ENCODE measurements at regions not wholly inside any gene's neighbourhood (a gene's known extent, or its start where the extent isn't known, plus 50 kb on each side); places are given as distances from the start of the nearest gene placed in this dataset.
"Not testable (repeated sequence)": the region's sequence is repeated elsewhere in the genome, so short reads cannot be mapped to it uniquely, and the experiment has no call there.

- not testable (repeated sequence) for TF ChIP-seq CTCF (conservative IDR thresholded peaks at IDR 0.05; ENCODE audit: low read depth in 2 of 2); POLR2AphosphoS5 (IDR thresholded peaks at IDR 0.05; ENCODE audit: low read depth); EZH2phosphoT487 (IDR thresholded peaks at IDR 0.05; ENCODE audit: unreplicated experiment); EZH2 (IDR thresholded peaks at IDR 0.05; ENCODE audit: low read depth, unreplicated experiment); REST (IDR thresholded peaks at IDR 0.05; ENCODE audit: unreplicated experiment); ZNF331 (CRISPR knock-in tag; IDR thresholded peaks at IDR 0.05; ENCODE audit: low read depth); JUNB (IDR thresholded peaks at IDR 0.05; ENCODE audit: unreplicated experiment); CREB1 (CRISPR knock-in tag; IDR thresholded peaks at IDR 0.05; ENCODE audit: low read depth); STAT1 (IDR thresholded peaks at IDR 0.05; ENCODE audit: unreplicated experiment); ETS1 (IDR thresholded peaks at IDR 0.05)
Measured at GRCh38 chr5:92610435-92610834, 970.6 kb downstream of the NR2F1-AS1 start.

Measured in GM23338 (cell line).